ENCODE measurements at regions not wholly inside any gene's neighbourhood (a gene's known extent, or its start where the extent isn't known, plus 50 kb on each side); places are given as distances from the start of the nearest gene placed in this dataset.

DNA sequence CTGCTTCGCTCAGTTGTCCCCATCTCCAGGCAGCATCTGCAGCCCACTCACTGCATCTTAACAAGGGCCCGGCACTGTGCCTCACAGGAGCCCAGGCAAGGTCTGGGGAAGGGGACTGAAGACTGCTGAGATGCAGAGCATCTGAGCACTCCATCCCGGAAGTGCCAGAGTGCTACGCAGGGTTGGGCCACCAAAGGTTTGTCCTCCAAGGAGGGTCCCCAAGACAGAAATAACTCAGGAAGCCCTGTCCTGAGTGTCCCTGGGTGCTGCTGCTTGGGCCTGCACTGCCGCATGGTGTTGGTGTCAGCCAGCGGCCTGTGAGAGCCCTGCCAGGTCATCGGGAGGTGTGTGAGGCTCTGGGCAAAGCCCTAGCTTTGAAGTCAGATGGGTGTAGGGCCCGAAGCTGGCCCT lies 288.2 kb upstream of the ZMIZ1 start:
- Mint-ChIP-seq H3K27me3 (ENCODE audit: low read depth in 3 of 3) (peaks cover 1 to 4% (median 3%) of the 10 kb centered on the region in 3 donors), H3K27ac (no peak overlapping the region), H3K36me3 (no peaks in the 10 kb centered on the region), H3K9me3 (no peaks in the 10 kb centered on the region), H3K4me3 (no peak overlapping the region), H3K4me1 (no peaks in the 10 kb centered on the region)
- DNase-seq = no peak

GRCh38 chr10:78781251-78781913 lies 287.4 kb upstream of the ZMIZ1 start:
- Mint-ChIP-seq H3K4me3 (no peak overlapping the region), H3K9me3 (no peaks in the 10 kb centered on the region), H3K4me1 (no peaks in the 10 kb centered on the region), H3K36me3 (no peaks in the 10 kb centered on the region), H3K27ac (no peak overlapping the region), H3K27me3 (ENCODE audit: low read depth in 3 of 3) (peaks cover 1 to 4% (median 3%) of the 10 kb centered on the region in 3 donors)
- no peak for DNase-seq

- Mint-ChIP-seq H3K9me3 (no peaks in the 10 kb centered on the region), H3K27me3 (ENCODE audit: low read depth in 3 of 3) (peaks cover 1 to 4% (median 3%) of the 10 kb centered on the region in 3 donors), H3K27ac (no peak overlapping the region)
Observed at GRCh38 chr10:78781991-78782390, 286.8 kb upstream of the ZMIZ1 start.

DNA sequence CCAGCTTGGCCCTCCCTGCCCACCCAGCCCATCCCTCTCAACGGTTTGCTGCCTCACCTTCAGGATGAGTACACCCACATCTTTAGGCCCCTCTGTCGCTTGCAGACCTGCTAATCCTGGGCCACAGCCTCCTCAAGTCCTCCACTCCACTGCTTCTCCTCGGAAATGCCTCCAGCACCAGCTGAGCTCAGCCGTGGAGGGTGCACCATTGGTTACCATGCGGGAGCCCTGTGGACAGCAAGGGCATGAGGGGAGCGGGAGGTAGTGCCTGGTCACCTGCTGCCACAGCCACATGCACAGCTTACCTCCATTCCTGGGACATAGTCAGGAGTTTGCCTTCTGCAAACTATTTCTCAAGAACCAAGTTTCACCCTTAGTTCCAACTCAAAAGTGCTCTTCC lies 286.3 kb upstream of the ZMIZ1 start:
- DNase-seq = no peak
- H3K4me1 Mint-ChIP-seq = no peaks in the 10 kb centered on the region
- H3K27me3 Mint-ChIP-seq (ENCODE audit: low read depth in 3 of 3) = peaks cover 1 to 4% (median 3%) of the 10 kb centered on the region in 3 donors
- no peak overlapping the region for H3K27ac Mint-ChIP-seq
- no peaks in the 10 kb centered on the region for H3K9me3 Mint-ChIP-seq
- no peak overlapping the region for H3K4me3 Mint-ChIP-seq
- H3K36me3 Mint-ChIP-seq = no peaks in the 10 kb centered on the region

More at GRCh38 chr10:78781991-78782390, 286.8 kb upstream of the ZMIZ1 start:
- Mint-ChIP-seq H3K36me3 (no peaks in the 10 kb centered on the region), H3K4me3 (no peak overlapping the region), H3K4me1 (no peaks in the 10 kb centered on the region)
- DNase-seq = no peak

DNA sequence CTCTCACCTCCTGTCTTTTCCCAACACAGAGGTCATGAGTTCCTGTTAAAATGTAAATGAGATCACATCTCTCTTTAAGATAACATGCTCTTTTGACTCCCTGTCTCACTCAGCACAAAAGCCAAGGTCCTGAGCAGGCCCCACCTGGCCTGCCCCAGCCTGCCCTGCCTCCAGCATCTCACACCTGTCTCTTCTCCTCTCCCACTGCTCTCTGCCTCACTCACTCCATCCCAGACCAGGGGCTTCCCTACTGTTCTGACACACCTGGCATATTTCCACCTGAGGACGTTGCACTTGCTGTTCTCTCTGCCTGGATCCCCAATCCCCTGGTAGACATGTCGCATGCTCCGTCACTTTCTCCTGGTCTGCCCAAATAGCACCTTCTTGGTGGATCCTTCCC lies 285.0 kb upstream of the ZMIZ1 start:
- Mint-ChIP-seq H3K27ac (no peak overlapping the region), H3K9me3 (no peaks in the 10 kb centered on the region), H3K4me3 (no peak overlapping the region), H3K4me1 (no peaks in the 10 kb centered on the region), H3K27me3 (ENCODE audit: low read depth in 3 of 3) (peaks cover 3 to 4% (median 3%) of the 10 kb centered on the region in 3 donors), H3K36me3 (no peaks in the 10 kb centered on the region)
- no peak for DNase-seq

- Mint-ChIP-seq H3K27ac (no peak overlapping the region), H3K4me3 (no peak overlapping the region), H3K36me3 (no peaks in the 10 kb centered on the region), H3K4me1 (no peaks in the 10 kb centered on the region), H3K9me3 (no peaks in the 10 kb centered on the region), H3K27me3 (ENCODE audit: low read depth in 3 of 3) (peaks cover 2 to 6% (median 4%) of the 10 kb centered on the region in 3 donors)
- DNase-seq = no peak
Observed at GRCh38 chr10:78784546-78784945, 284.2 kb upstream of the ZMIZ1 start.

- no peak overlapping the region for H3K27ac Mint-ChIP-seq
- DNase-seq = no peak
- no peak overlapping the region for H3K4me3 Mint-ChIP-seq
- H3K4me1 Mint-ChIP-seq = no peaks in the 10 kb centered on the region
- H3K27me3 Mint-ChIP-seq (ENCODE audit: low read depth in 3 of 3) = peaks cover 1 to 6% (median 3%) of the 10 kb centered on the region in 3 donors
- H3K36me3 Mint-ChIP-seq = no peaks in the 10 kb centered on the region
- H3K9me3 Mint-ChIP-seq = no peaks in the 10 kb centered on the region
Observed at GRCh38 chr10:78785066-78785465, 283.7 kb upstream of the ZMIZ1 start.

- no peak for DNase-seq
- Mint-ChIP-seq H3K36me3 (no peaks in the 10 kb centered on the region), H3K9me3 (no peaks in the 10 kb centered on the region), H3K27ac (no peak overlapping the region), H3K4me1 (no peaks in the 10 kb centered on the region), H3K27me3 (ENCODE audit: low read depth in 3 of 3) (peaks cover 1 to 6% (median 3%) of the 10 kb centered on the region in 3 donors), H3K4me3 (no peak overlapping the region)
Observed at GRCh38 chr10:78785991-78786390, 282.8 kb upstream of the ZMIZ1 start.

GRCh38 chr10:78787125-78787524 lies 281.6 kb upstream of the ZMIZ1 start:
- no peaks in the 10 kb centered on the region for H3K4me1 Mint-ChIP-seq
- no peak for DNase-seq
- no peak overlapping the region for H3K4me3 Mint-ChIP-seq
- H3K36me3 Mint-ChIP-seq = no peaks in the 10 kb centered on the region
- H3K9me3 Mint-ChIP-seq = no peaks in the 10 kb centered on the region
- H3K27ac Mint-ChIP-seq = no peak overlapping the region
- peaks cover 1 to 6% (median 3%) of the 10 kb centered on the region in 3 donors for H3K27me3 Mint-ChIP-seq (ENCODE audit: low read depth in 3 of 3)

DNA sequence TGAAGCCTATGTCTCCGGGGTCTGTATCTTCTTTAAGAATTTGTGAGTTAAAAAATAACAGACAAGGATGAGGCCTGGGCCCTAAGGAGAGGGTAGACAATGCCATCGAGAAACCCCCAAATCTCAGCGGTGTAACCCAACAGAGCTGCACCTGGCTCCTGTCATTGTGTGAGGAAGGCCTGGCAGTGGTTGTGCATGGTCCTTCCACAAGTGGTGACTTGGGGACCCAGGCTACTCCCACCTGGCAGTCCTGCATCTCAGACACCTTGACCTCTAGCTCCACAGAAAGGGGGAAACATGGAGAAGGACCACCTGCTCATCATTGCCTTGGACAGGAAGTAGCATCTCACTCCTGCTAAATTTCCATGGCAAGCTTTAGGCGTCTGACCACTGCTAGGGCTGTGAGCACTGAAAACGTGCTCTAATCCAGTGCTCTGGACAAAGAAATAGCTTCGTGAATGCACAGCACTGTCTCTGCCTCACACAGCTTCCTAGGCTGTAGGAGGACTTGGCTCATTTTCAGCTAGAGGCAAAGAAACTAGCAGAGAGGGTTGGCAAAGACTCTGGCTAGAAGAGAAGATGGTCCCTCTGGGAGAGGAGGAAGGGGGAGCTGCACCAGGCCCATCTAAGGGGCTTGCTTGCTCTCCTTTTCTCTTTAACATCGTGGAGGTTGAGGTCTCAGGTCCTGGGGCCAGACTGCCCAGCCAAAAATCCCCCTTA lies 273.9 kb upstream of the ZMIZ1 start:
- Mint-ChIP-seq H3K27me3 (ENCODE audit: low read depth in 3 of 3) (peaks cover 0 to 4% (median 3%) of the 10 kb centered on the region in 3 donors), H3K4me3 (no peak overlapping the region), H3K9me3 (no peaks in the 10 kb centered on the region), H3K27ac (no peak overlapping the region), H3K36me3 (no peaks in the 10 kb centered on the region), H3K4me1 (no peaks in the 10 kb centered on the region)
- no peak for DNase-seq

GRCh38 chr10:78798976-78799730 lies 269.6 kb upstream of the ZMIZ1 start:
- Mint-ChIP-seq H3K27me3 (ENCODE audit: low read depth in 3 of 3) (peaks cover 4 to 9% (median 5%) of the 10 kb centered on the region in 3 donors), H3K4me1 (no peaks in the 10 kb centered on the region), H3K27ac (no peak overlapping the region), H3K4me3 (no peak overlapping the region), H3K9me3 (no peaks in the 10 kb centered on the region), H3K36me3 (no peaks in the 10 kb centered on the region)
- DNase-seq = no peak

GRCh38 chr10:78800006-78800405 lies 268.8 kb upstream of the ZMIZ1 start:
- Mint-ChIP-seq H3K4me1 (no peaks in the 10 kb centered on the region), H3K27ac (no peak overlapping the region)

GRCh38 chr10:78800535-78801320 lies 268.0 kb upstream of the ZMIZ1 start:
- Mint-ChIP-seq H3K9me3 (no peaks in the 10 kb centered on the region), H3K36me3 (no peaks in the 10 kb centered on the region), H3K27me3 (ENCODE audit: low read depth in 3 of 3) (peaks cover 4 to 9% (median 5%) of the 10 kb centered on the region in 3 donors), H3K4me3 (no peak overlapping the region), H3K27ac (no peak overlapping the region), H3K4me1 (no peaks in the 10 kb centered on the region)
- no peak for DNase-seq

More at GRCh38 chr10:78800006-78800405, 268.8 kb upstream of the ZMIZ1 start:
- no peak for DNase-seq
- H3K9me3 Mint-ChIP-seq = no peaks in the 10 kb centered on the region
- H3K36me3 Mint-ChIP-seq = no peaks in the 10 kb centered on the region
- peaks cover 4 to 9% (median 5%) of the 10 kb centered on the region in 3 donors for H3K27me3 Mint-ChIP-seq (ENCODE audit: low read depth in 3 of 3)
- no peak overlapping the region for H3K4me3 Mint-ChIP-seq
